Stimulated activated CD4-positive, alpha-beta T cell treated with anti-CD3 and anti-CD28 coated beads, Interleukin-4, amount 100 ng/mL, for 4 hours (primary cell): ENCODE measurements at regions not wholly inside any gene's neighbourhood (a gene's known extent, or its start where the extent isn't known, plus 50 kb on each side); places are given as distances from the start of the nearest gene placed in this dataset.
"Not testable (repeated sequence)": the region's sequence is repeated elsewhere in the genome, so short reads cannot be mapped to it uniquely, and the experiment has no call there.

Experiments
- DNase-seq, 2 experiments: peaks; one replicate each; pipeline ENCODE4 v3.0.0-alpha.2; 2020

- DNase-seq, result no peak
Measured at GRCh38 chr13:75993241-75993640, 357.1 kb downstream of the LMO7 start.

GRCh38 chr13:75986818-75987217, 350.7 kb downstream of the LMO7 start:
- DNase-seq, result no peak

- no peak for DNase-seq
Measured at GRCh38 chr13:75985132-75985531, 349.0 kb downstream of the LMO7 start.

- DNase-seq, result no peak
Measured at GRCh38 chr13:75978818-75979217, 342.7 kb downstream of the LMO7 start.

- no peak for DNase-seq
Measured at GRCh38 chr13:75968103-75968838, 332.1 kb downstream of the LMO7 start.

GRCh38 chr13:75963302-75963701, 327.2 kb downstream of the LMO7 start:
- DNase-seq, result no peak

GRCh38 chr13:75961911-75962310, 325.8 kb downstream of the LMO7 start:
- no peak for DNase-seq

- DNase-seq, result no peak
Measured at GRCh38 chr13:75960538-75960994, 324.4 kb downstream of the LMO7 start.

GRCh38 chr13:75959861-75960481, 323.8 kb downstream of the LMO7 start:
- DNase-seq, result no peak

- DNase-seq, result not testable (repeated sequence)
Measured at GRCh38 chr13:75953589-75953988, 317.5 kb downstream of the LMO7 start.

GRCh38 chr13:75947448-75947847, 311.3 kb downstream of the LMO7 start:
- DNase-seq, result no peak

- no peak for DNase-seq
Measured at GRCh38 chr13:75946536-75947284, 310.6 kb downstream of the LMO7 start.

- no peak for DNase-seq
Measured at GRCh38 chr13:75945841-75946482, 309.8 kb downstream of the LMO7 start.

- DNase-seq, result no peak
Measured at GRCh38 chr13:75938811-75939560, 302.9 kb downstream of the LMO7 start.

GRCh38 chr13:75936791-75937190, 300.7 kb downstream of the LMO7 start:
- no peak for DNase-seq

- DNase-seq, result no peak
Measured at GRCh38 chr13:75935805-75936204, 299.7 kb downstream of the LMO7 start.

GRCh38 chr13:75934889-75935288, 298.8 kb downstream of the LMO7 start:
- no peak for DNase-seq

- no peak for DNase-seq
Measured at GRCh38 chr13:75932636-75933035, 296.5 kb downstream of the LMO7 start.

- DNase-seq, result no peak
Measured at GRCh38 chr13:75931116-75931515, 295.0 kb downstream of the LMO7 start.

- no peak for DNase-seq
Measured at GRCh38 chr13:75929076-75929475, 292.9 kb downstream of the LMO7 start.

GRCh38 chr13:75927183-75927669, 291.1 kb downstream of the LMO7 start:
- no peak for DNase-seq

- DNase-seq, result no peak
Measured at GRCh38 chr13:75920536-75920935, 284.4 kb downstream of the LMO7 start.
